GM12892 (cell line): ENCODE measurements at regions not wholly inside any gene's neighbourhood (a gene's known extent, or its start where the extent isn't known, plus 50 kb on each side); places are given as distances from the start of the nearest gene placed in this dataset.

Source experiments
- POLR2A ChIP-seq: IDR thresholded peaks from 2 replicates; pipeline ENCODE4 v1.6.1; 2011; ENCODE audit warnings: low read depth, low read length, control low read depth
- POLR2AphosphoS5 ChIP-seq: IDR thresholded peaks from 2 replicates; pipeline ENCODE4 v1.6.1; 2011; ENCODE audit warnings: low read depth, low read length, control low read depth
- TAF1 ChIP-seq: IDR thresholded peaks from 2 replicates; pipeline ENCODE4 v1.6.1; 2011; ENCODE audit warnings: low read depth, mild to moderate bottlenecking, control low read depth, low read length, borderline replicate concordance

DNA sequence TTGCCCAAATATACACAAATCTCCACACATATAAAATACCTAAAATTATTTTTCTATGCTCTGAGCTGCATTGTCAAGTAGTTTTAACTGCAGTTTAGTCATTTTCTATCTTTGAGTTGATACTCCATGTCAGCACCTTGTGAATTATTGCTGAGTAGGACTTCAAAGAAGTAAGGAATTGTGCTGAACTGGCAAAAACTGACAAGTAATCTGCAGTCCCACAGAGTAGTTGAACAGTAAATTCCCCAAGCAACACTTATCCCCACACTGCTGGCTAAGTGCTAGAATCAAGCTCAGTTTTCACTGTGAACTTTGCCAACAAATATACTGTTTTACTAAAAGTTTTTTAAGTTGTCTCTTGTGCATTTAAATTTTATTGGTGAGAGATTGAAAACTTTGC lies 141.8 kb upstream of the ST6GAL2 start:
- TF ChIP-seq POLR2A: no peak
- no peak for TF ChIP-seq POLR2AphosphoS5
- no peak for TF ChIP-seq TAF1
